ENCODE measurements at regions not wholly inside any gene's neighbourhood (a gene's known extent, or its start where the extent isn't known, plus 50 kb on each side); places are given as distances from the start of the nearest gene placed in this dataset.

DNA sequence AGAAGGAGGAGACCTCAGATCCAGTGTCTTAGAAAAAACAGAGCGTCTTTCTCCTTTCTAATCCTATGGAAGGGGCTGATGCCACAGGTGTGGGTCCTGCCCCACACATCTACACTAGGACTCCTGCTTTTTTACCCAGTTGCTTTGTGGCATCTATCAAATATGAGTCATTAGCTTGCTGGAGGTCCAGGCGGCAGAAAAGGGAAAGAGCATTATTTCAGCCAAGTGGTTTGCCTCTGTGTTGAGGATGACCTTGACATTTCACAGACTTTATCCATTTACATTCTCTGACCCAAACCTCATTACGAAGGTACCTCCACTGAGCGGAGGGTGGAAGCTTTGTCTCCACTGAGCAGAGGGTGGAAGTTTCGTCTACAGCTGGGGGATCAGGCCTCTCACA, 308.4 kb upstream of the KLF6 start:
- no peaks in the 10 kb centered on the region for H3K79me2 ChIP-seq (ENCODE audit: control insufficient read depth, insufficient read depth, low read length)
- dilution Hi-C loops (cut with MboI; ENCODE audit: extremely low pct_ligation_motif_present, low sequenced_read_pairs): no loop called here
- TF ChIP-seq CTCF (optimal IDR thresholded peaks at IDR 0.05 in 1 of 3, IDR thresholded peaks at IDR 0.05 in 1 of 3, conservative IDR thresholded peaks at IDR 0.05 in 1 of 3; ENCODE audit: extremely low read depth in 1 of 3, insufficient read depth in 2 of 3, low read length in 3 of 3) (no peak), EZH2 (IDR thresholded peaks at IDR 0.05; ENCODE audit: low read length) (no peak)

DNA sequence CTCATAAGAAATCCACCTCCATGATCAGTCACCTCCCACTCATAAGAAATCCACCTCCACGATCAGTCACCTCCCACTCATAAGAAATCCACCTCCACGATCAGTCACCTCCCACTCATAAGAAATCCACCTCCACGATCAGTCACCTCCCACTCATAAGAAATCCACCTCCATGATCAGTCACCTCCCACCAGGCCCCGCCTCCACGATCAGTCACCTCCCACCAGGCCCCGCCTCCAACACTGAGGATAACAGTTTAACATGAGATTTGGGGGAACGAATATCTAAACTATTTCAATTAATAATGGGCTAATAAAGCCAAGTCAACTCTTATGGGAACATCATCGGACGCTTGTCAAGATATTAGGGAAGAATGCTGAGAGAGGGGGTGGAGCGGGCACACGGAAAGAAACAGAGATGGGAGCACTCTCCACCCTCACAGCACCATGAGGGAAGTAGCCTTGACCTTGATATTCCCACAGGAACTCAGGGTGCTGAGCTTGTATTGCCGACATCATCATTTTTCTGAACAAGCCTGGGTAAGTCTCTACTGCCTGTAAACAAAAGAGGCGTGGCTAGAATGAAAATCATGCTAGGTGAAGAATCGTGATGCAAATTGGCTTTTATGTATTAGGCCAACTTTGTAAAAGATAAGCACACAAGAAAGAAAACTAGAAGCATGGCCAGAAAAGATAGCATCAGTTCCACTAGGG, 303.5 kb upstream of the KLF6 start:
- Histone ChIP-seq H3K9me1 (ENCODE audit: control insufficient read depth, extremely low read depth, insufficient read depth, low read length) (no peaks in the 10 kb centered on the region), H3K4me3 (ENCODE audit: control insufficient read depth in 2 of 3, extremely low read depth in 1 of 3, insufficient read depth in 2 of 3, low read depth in 1 of 3, low read length in 3 of 3) (no peak overlapping the region), H3K9me3 (ENCODE audit: control insufficient read depth, low read depth, low read length) (no peaks in the 10 kb centered on the region), H3K79me2 (ENCODE audit: control insufficient read depth, insufficient read depth, low read length) (no peaks in the 10 kb centered on the region), H3K27ac (ENCODE audit: control insufficient read depth, insufficient read depth, low read length) (no peak overlapping the region), H4K20me1 (ENCODE audit: control insufficient read depth, extremely low read depth, insufficient read depth, low read length) (no peaks in the 10 kb centered on the region), H3K27me3 (ENCODE audit: control insufficient read depth, extremely low read depth, insufficient read depth, low read length) (no peaks in the 10 kb centered on the region), H3K36me3 (ENCODE audit: control insufficient read depth in 2 of 2, extremely low read depth in 1 of 2, insufficient read depth in 2 of 2, low read length in 2 of 2) (no peaks in the 10 kb centered on the region), H3K9ac (ENCODE audit: control insufficient read depth, extremely low read depth, insufficient read depth, low read length) (no peak overlapping the region), H2AFZ (ENCODE audit: control insufficient read depth, low read length) (no peak overlapping the region), H3K4me1 (ENCODE audit: control insufficient read depth, extremely low read depth, insufficient read depth, low read length) (no peaks in the 10 kb centered on the region), H3K4me2 (ENCODE audit: control insufficient read depth, extremely low read depth, insufficient read depth, low read depth, low read length) (no peak overlapping the region)
- no peak for DNase-seq (ENCODE audit: low read depth, low spot score)
- no peak for FAIRE-seq
- no peak for TF ChIP-seq CTCF (optimal IDR thresholded peaks at IDR 0.05 in 1 of 3, IDR thresholded peaks at IDR 0.05 in 1 of 3, conservative IDR thresholded peaks at IDR 0.05 in 1 of 3; ENCODE audit: extremely low read depth in 1 of 3, insufficient read depth in 2 of 3, low read length in 3 of 3)
- no peak for TF ChIP-seq EZH2 (IDR thresholded peaks at IDR 0.05; ENCODE audit: low read length)
- dilution Hi-C loops (cut with MboI; ENCODE audit: extremely low pct_ligation_motif_present, low sequenced_read_pairs): no loop called here

More for the DNA sequence above, 308.4 kb upstream of the KLF6 start:
- Histone ChIP-seq H3K36me3 (ENCODE audit: control insufficient read depth in 2 of 2, extremely low read depth in 1 of 2, insufficient read depth in 2 of 2, low read length in 2 of 2) (no peaks in the 10 kb centered on the region), H2AFZ (ENCODE audit: control insufficient read depth, low read length) (no peak overlapping the region), H3K9me3 (ENCODE audit: control insufficient read depth, low read depth, low read length) (no peaks in the 10 kb centered on the region), H4K20me1 (ENCODE audit: control insufficient read depth, extremely low read depth, insufficient read depth, low read length) (no peaks in the 10 kb centered on the region), H3K4me2 (ENCODE audit: control insufficient read depth, extremely low read depth, insufficient read depth, low read depth, low read length) (no peak overlapping the region), H3K9ac (ENCODE audit: control insufficient read depth, extremely low read depth, insufficient read depth, low read length) (no peak overlapping the region), H3K4me3 (ENCODE audit: control insufficient read depth in 2 of 3, extremely low read depth in 1 of 3, insufficient read depth in 2 of 3, low read depth in 1 of 3, low read length in 3 of 3) (no peak overlapping the region), H3K27ac (ENCODE audit: control insufficient read depth, insufficient read depth, low read length) (no peak overlapping the region), H3K9me1 (ENCODE audit: control insufficient read depth, extremely low read depth, insufficient read depth, low read length) (no peaks in the 10 kb centered on the region), H3K27me3 (ENCODE audit: control insufficient read depth, extremely low read depth, insufficient read depth, low read length) (no peaks in the 10 kb centered on the region), H3K4me1 (ENCODE audit: control insufficient read depth, extremely low read depth, insufficient read depth, low read length) (no peaks in the 10 kb centered on the region)
- FAIRE-seq: no peak
- no peak for DNase-seq (ENCODE audit: low read depth, low spot score)

Measured in keratinocyte (primary cell).